HG02763 (cell line): ENCODE measurements at regions not wholly inside any gene's neighbourhood (a gene's known extent, or its start where the extent isn't known, plus 50 kb on each side); places are given as distances from the start of the nearest gene placed in this dataset.
"Not testable (repeated sequence)": the region's sequence is repeated elsewhere in the genome, so short reads cannot be mapped to it uniquely, and the experiment has no call there.

ENCODE experiments used
- ATAC-seq: cut with Tn5 transposase; IDR thresholded peaks from one replicate; pipeline ENCODE4 v1.9.1; 2021; ENCODE audit warnings: mild to moderate bottlenecking, moderate library complexity; ENCODE audit not compliant: unreplicated experiment

DNA sequence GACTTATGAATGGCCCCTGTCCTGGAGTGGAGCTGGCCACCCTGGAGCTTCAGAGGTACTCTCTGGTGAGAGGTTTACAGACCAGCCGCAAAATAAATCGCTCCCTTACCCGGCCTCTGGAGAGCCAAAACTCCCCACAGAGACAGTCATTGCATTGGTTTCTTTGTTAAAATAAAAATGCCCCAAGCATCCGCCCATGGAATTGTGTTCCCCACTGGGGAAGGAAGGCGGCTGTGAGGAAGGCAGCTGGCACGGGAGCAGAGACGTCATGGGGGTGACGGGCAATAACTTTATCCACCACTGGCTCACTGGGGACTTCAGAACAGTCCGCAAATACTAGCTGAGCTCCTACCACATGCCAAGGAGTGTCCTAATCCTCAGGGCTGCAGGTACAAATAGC lies 266.2 kb upstream of the FOXF1 start:
- no peak for ATAC-seq

DNA sequence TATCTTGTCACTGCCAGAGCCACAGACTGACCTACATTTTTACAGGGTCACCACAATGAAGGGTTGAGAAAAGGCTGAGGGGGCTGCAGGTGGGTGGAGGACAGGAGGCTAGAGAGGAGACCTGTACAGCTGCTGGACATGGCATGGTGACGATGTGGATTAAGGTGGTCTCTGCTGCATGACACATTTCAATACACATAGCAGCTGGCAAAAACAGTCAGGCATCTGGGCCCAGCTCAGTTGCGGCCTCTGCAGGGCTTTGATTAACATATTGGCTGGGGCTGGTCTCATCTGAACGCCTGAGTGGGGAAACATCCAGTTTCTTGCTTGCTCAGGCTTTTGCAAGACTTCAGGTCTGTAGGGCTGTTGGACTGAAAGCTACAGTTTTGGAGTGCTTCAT lies 265.4 kb upstream of the FOXF1 start:
- no peak for ATAC-seq

GRCh38 chr16:86245351-86245750 lies 265.0 kb upstream of the FOXF1 start:
- ATAC-seq = no peak

GRCh38 chr16:86245895-86246294 lies 264.4 kb upstream of the FOXF1 start:
- ATAC-seq = no peak

DNA sequence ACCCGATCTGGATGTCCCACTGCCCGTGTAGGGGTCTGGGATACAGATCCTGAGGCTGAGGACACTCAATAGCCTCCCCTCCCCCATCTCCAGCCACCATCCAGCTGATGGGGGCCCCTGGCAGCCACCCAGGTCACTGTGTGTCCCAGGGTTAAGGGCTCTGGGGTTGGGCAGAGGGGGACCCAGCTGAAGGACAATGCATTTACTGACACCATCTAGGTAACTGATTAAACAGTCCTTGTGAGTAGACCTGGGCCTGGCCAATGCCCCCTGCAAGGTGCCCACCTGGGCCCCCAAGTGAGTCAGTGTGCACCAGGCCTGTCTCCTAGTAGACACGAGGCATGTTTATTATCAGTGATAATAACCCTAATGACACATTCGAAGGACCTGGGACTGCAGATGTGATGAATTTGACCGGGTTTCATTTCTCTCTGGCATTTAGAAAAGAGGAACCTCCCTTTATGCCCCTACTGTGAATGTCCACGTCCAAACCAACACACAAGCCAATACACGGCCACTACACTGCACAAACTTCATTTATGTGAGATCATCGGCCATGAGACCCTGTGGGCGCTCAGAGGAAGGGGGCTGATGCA lies 261.9 kb upstream of the FOXF1 start:
- ATAC-seq = no peak

GRCh38 chr16:86249631-86250030 lies 260.7 kb upstream of the FOXF1 start:
- ATAC-seq = no peak

DNA sequence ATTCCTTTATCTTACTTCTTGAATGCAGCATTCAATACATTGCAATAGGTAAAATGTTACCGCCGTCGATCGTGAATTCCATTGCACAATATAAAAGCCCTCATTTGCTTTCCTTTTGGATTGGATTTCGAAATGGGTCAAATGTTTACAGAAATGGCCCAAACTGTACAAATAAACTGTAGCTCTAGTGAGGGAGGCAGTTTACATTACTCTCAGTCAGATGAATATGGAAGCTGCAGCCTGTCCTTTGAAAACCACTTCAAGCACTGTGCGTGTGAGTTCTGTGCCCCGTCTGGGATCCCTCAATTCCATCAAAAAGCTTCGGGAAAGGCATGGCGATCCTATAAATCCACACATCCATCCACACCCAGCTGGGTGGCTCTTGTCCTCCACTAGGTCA lies 258.6 kb upstream of the FOXF1 start:
- no peak for ATAC-seq

DNA sequence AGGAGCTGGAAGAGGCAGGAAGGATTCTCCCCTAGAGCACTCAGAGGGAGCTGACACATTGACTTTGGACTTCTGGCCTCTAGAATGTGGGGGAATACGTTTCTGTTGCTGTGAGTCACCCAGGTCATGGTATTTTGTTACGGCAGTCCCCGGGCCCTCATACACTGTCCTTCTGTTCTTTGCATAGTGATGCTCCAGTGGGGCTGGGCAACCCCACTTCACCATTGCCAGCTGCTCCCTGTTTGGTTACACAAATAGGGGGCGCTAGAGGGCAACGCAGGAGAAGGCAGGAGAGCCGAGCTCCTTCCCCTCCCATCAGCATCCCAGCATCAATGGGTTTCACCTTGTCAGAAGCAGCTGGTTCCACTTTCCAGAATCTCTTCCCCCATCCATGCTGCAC lies 257.7 kb upstream of the FOXF1 start:
- ATAC-seq = no peak

DNA sequence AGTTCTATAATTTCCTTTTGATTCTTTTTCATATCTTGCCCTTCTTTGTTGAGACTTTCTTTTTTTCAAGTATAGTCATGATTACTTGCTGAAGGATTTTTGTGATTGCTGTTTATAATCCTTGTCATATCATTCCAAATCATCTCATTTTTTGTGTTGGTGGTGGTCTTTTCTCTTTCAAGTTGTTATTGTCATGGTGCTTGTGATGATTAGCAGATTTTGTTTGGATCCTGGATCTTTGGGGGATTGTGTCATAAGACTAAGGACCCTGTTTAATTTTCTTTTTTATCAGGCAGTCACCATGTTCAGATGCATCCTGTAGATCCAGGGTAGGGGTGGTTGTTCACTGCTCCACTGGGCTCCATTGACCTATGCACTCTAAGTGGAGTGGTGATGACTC lies 254.4 kb upstream of the FOXF1 start:
- ATAC-seq = no peak

GRCh38 chr16:86256995-86257394 lies 253.3 kb upstream of the FOXF1 start:
- ATAC-seq = no peak

DNA sequence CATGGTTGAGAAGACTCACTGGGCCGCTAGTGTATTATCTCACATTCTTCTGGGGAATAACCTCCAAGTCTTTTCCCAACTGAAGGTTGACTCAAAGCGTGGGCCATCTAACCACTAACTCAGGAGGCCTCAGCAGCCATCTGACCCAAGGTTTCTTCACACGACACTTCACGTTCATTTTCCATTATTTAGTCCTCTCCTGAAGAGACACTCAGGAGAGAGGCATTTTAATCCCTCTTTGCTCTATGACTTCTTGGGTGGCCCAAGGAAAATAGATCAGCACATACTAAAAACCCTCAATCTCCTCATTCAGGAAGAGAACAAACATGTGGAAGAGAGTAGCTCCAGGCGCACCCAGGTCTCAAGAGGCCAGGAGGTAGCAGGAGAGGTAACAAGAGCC lies 252.8 kb upstream of the FOXF1 start:
- ATAC-seq = no peak

GRCh38 chr16:86258713-86259112 lies 251.6 kb upstream of the FOXF1 start:
- no peak for ATAC-seq

DNA sequence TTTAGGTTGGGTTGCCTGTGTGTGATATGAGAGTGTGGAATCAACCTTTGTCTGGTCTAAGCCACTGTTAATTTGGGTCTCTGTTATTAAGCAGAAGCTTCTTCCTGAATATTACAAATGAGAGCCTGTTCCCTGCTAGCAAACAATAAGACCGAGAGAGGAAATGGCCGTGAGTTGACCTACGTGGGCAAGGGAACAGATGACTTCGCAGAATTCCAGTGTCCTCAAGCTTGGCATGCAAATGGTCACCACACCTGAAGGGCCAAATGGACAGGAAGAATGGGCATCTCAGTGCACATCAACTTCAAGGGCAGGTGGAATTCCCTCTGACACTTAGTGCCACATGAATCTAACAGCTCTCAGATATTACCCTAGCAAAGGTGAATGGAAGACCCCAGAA lies 250.8 kb upstream of the FOXF1 start:
- no peak for ATAC-seq

GRCh38 chr16:86261379-86261778 lies 248.9 kb upstream of the FOXF1 start:
- no peak for ATAC-seq

GRCh38 chr16:86267657-86268056 lies 242.7 kb upstream of the FOXF1 start:
- not testable (repeated sequence) for ATAC-seq

GRCh38 chr16:86270696-86271095 lies 239.6 kb upstream of the FOXF1 start:
- no peak for ATAC-seq

- ATAC-seq = no peak
These were observed 237.6 kb upstream of the FOXF1 start for GRCh38 chr16:86272744-86273143.

DNA sequence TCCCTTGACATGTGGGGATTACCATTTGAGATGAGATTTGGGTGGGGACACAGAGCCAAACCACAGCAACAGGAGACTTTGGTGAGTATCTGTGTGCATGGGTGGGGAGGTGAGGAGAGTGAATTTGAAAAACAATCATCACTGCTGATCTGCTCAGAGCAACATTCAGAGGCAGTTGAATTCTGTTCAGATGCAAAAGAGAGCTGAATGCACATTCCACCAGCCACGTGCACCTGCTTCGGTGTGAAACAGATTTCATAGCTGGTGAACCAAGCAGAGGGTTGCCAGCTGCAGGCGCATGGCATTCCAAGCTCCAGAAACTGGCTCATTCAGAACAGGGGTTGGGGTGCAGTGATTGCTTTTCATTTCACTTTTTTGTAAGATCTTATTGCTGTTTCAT lies 233.1 kb upstream of the FOXF1 start:
- ATAC-seq = no peak

GRCh38 chr16:86277859-86278258 lies 232.5 kb upstream of the FOXF1 start:
- not testable (repeated sequence) for ATAC-seq

GRCh38 chr16:86281421-86281820 lies 228.9 kb upstream of the FOXF1 start:
- no peak for ATAC-seq

GRCh38 chr16:86283944-86284343 lies 226.4 kb upstream of the FOXF1 start:
- no peak for ATAC-seq

- ATAC-seq = no peak
These were observed 224.9 kb upstream of the FOXF1 start for GRCh38 chr16:86285421-86285820.
